ENCODE measurements at regions not wholly inside any gene's neighbourhood (a gene's known extent, or its start where the extent isn't known, plus 50 kb on each side); places are given as distances from the start of the nearest gene placed in this dataset.

GRCh38 chr16:6674071-6674470 lies 658.6 kb upstream of the RBFOX1 start:
- no peak overlapping the region for H3K4me3 ChIP-seq
- no peak overlapping the region for H3K27ac ChIP-seq
- H3K4me1 ChIP-seq, result no peaks in the 10 kb centered on the region
- no peaks in the 10 kb centered on the region for H3K27me3 ChIP-seq
- TF ChIP-seq POLR2A (IDR thresholded peaks at IDR 0.05) (no peak), CTCF (IDR thresholded peaks at IDR 0.05) (no peak), POLR2AphosphoS5 (IDR thresholded peaks at IDR 0.05; ENCODE audit: insufficient read depth in 1 of 2, low read depth in 1 of 2) (no peak)
- intact Hi-C loops (cut with DNase I), result no loop called here
- H3K9me3 ChIP-seq, result no peaks in the 10 kb centered on the region
- H3K36me3 ChIP-seq, result no peaks in the 10 kb centered on the region
- DNase-seq (ENCODE audit: extremely low spot score in 2 of 2), result no peak

- H3K4me1 ChIP-seq, result no peaks in the 10 kb centered on the region
- TF ChIP-seq POLR2A (IDR thresholded peaks at IDR 0.05) (no peak), POLR2AphosphoS5 (IDR thresholded peaks at IDR 0.05; ENCODE audit: insufficient read depth in 1 of 2, low read depth in 1 of 2) (no peak), CTCF (IDR thresholded peaks at IDR 0.05) (no peak)
- no peak for DNase-seq (ENCODE audit: extremely low spot score in 2 of 2)
- no peaks in the 10 kb centered on the region for H3K36me3 ChIP-seq
- no peak overlapping the region for H3K4me3 ChIP-seq
- no peak overlapping the region for H3K27ac ChIP-seq
- intact Hi-C loops (cut with DNase I), result no loop called here
- no peaks in the 10 kb centered on the region for H3K27me3 ChIP-seq
- no peaks in the 10 kb centered on the region for H3K9me3 ChIP-seq
Measured at GRCh38 chr16:6672507-6672906, 660.1 kb upstream of the RBFOX1 start.

DNA sequence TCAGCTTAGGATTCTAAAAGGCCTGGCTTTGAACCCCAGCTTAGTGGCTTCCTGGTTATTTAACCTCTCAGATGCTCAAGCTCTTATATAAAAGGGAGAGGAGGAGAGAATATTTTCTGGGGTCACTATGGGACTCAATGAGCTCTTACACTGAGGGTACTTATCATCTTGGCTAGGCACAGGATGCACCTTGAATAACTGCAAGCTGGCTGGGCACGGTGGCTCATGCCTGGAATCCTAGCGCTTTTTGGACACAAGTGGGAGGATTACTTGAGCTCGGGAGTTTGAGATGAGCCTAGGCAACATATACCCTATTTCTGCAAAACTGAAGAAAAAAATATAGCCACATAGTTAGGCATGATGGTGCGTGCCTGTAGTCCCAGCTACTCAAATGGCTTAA lies 665.3 kb upstream of the RBFOX1 start:
- DNase-seq (ENCODE audit: extremely low spot score in 2 of 2), result no peak
- no peak overlapping the region for H3K27ac ChIP-seq
- H3K4me3 ChIP-seq, result no peak overlapping the region
- no peaks in the 10 kb centered on the region for H3K36me3 ChIP-seq
- TF ChIP-seq POLR2AphosphoS5 (IDR thresholded peaks at IDR 0.05; ENCODE audit: insufficient read depth in 1 of 2, low read depth in 1 of 2) (no peak), POLR2A (IDR thresholded peaks at IDR 0.05) (no peak), CTCF (IDR thresholded peaks at IDR 0.05) (no peak)
- H3K4me1 ChIP-seq, result no peaks in the 10 kb centered on the region
- no peaks in the 10 kb centered on the region for H3K9me3 ChIP-seq
- intact Hi-C loops (cut with DNase I), result no loop called here
- H3K27me3 ChIP-seq, result no peaks in the 10 kb centered on the region

DNA sequence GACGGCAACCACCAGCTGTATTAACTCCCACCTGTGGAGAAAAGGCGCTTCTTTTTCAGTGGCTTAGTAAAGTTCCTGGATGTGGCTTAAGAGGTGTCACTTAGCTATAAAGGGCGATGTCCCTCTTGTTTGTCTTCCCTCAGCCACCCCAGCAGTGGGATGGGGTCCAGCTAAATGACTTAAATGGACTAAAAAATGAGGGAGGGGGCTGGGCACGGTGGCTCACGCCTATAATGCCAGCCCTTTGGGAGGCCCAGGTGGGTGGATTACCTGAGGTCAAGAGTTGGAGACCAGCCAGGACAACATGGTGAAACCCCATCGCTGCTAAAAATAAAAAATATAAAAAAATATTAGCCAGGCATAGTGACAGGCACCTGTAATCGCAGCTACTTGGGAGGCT lies 667.5 kb upstream of the RBFOX1 start:
- Histone ChIP-seq H3K36me3 (no peaks in the 10 kb centered on the region), H3K4me1 (no peaks in the 10 kb centered on the region), H3K9me3 (no peaks in the 10 kb centered on the region), H3K27ac (no peak overlapping the region), H3K4me3 (no peak overlapping the region), H3K27me3 (no peaks in the 10 kb centered on the region)
- intact Hi-C loops (cut with DNase I), result no loop called here
- no peak for DNase-seq (ENCODE audit: extremely low spot score in 2 of 2)
- no peak for TF ChIP-seq POLR2A (IDR thresholded peaks at IDR 0.05)

GRCh38 chr16:6663668-6664067 lies 669.0 kb upstream of the RBFOX1 start:
- no peaks in the 10 kb centered on the region for H3K4me1 ChIP-seq
- no peaks in the 10 kb centered on the region for H3K27me3 ChIP-seq
- H3K27ac ChIP-seq, result no peak overlapping the region
- TF ChIP-seq POLR2AphosphoS5 (IDR thresholded peaks at IDR 0.05; ENCODE audit: insufficient read depth in 1 of 2, low read depth in 1 of 2) (no peak), CTCF (IDR thresholded peaks at IDR 0.05) (no peak), POLR2A (IDR thresholded peaks at IDR 0.05) (no peak)
- intact Hi-C loops (cut with DNase I), result no loop called here
- H3K36me3 ChIP-seq, result no peaks in the 10 kb centered on the region
- DNase-seq (ENCODE audit: extremely low spot score in 2 of 2), result no peak
- no peaks in the 10 kb centered on the region for H3K9me3 ChIP-seq
- H3K4me3 ChIP-seq, result no peak overlapping the region

DNA sequence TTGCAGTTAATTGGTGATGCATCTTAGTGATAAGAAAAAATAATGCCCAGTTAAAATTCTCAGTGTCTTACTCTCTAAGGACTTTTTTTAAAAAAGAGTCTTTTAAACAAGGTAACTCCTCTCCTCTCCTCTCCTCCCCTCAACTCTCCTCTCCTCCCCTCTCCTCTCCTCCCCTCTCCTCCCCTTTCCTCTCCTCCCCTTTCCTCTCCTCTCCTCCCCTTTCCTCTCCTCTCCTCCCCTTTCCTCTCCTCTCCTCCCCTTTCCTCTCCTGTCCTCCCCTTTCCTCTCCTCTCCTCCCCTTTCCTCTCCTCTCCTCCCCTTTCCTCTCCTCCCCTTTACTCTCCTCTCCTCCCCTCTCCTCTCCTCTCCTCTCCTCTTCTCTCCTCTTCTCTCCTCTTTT lies 675.9 kb upstream of the RBFOX1 start:
- intact Hi-C loops (cut with DNase I), result no loop called here
- Histone ChIP-seq H3K36me3 (no peaks in the 10 kb centered on the region), H3K27ac (no peak overlapping the region), H3K27me3 (no peaks in the 10 kb centered on the region), H3K4me3 (no peak overlapping the region), H3K9me3 (no peaks in the 10 kb centered on the region), H3K4me1 (no peaks in the 10 kb centered on the region)
- TF ChIP-seq POLR2AphosphoS5 (IDR thresholded peaks at IDR 0.05; ENCODE audit: insufficient read depth in 1 of 2, low read depth in 1 of 2) (no peak), CTCF (IDR thresholded peaks at IDR 0.05) (no peak), POLR2A (IDR thresholded peaks at IDR 0.05) (no peak)
- no peak for DNase-seq (ENCODE audit: extremely low spot score in 2 of 2)

Measured in vagina (tissue), 2 donors.